T1000 (cell line): ENCODE measurements at regions not wholly inside any gene's neighbourhood (a gene's known extent, or its start where the extent isn't known, plus 50 kb on each side); places are given as distances from the start of the nearest gene placed in this dataset.
"Not testable (repeated sequence)": the region's sequence is repeated elsewhere in the genome, so short reads cannot be mapped to it uniquely, and the experiment has no call there.

Source experiments
- DNase-seq: peaks from one replicate; lab custom pipeline; 2025; ENCODE audit warnings: mixed read lengths; lab: John Stamatoyannopoulos, UW

DNA sequence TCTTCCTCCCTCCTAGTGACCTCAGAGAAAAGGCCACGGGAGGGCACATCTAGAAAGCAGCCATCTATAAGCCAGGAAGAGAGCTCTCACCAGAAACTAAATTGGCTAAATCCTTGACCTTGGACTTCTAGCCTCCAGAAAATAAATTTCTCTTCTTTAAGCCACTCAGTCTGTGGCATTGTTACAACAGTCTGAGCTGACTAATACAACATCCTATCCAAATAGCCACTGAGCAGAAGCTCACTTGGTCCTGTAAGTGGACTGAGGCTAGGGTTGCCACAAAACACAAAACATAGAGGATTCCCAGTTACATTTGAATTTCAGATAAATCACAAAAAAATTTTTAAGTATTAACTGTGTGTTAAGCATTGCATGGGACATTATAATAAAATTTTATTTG, 383.4 kb downstream of the MLLT3 start:
- no peak for DNase-seq

- DNase-seq, result no peak
Measured at GRCh38 chr9:20237686-20238085, 384.6 kb downstream of the MLLT3 start.

DNA sequence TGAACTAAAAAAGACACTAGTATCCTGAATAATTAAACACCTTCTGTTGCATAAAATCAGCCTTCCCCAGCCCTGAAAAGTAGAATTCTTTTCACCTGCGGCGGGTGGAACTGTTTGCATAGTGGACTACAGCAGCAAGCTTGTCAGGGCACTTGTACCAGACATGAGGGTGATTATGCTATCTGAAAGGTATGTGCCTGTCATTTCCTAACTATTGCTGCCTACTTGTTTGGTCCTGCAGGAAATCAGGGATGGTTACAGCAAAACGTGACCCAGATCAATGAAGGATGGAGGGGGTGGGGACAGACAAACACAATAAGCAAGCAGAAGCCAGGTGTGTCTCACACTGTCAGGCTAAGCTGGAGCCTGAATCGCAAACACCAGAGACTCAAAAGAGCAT, 385.6 kb downstream of the MLLT3 start:
- no peak for DNase-seq

GRCh38 chr9:20235206-20235605, 387.1 kb downstream of the MLLT3 start:
- not testable (repeated sequence) for DNase-seq

DNA sequence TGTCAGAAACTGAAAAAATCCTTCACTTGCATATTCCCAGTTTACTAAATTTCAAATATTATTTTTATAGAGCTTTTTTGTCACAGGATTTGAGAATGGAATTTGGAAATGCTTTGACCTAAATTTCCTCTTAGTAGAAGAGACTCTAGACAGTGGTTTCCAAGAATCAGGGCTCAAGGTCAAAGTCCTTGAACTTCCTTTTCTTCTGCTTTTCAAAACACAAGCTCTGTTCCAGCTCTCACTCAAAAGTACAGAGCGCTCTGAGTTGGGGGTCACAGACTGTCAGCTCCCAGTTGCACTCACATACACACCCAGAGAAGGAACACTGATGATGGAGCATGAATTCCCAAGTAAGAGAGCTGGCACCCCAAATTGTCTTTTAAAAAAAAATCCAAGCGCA, 394.2 kb downstream of the MLLT3 start:
- DNase-seq, result no peak

DNA sequence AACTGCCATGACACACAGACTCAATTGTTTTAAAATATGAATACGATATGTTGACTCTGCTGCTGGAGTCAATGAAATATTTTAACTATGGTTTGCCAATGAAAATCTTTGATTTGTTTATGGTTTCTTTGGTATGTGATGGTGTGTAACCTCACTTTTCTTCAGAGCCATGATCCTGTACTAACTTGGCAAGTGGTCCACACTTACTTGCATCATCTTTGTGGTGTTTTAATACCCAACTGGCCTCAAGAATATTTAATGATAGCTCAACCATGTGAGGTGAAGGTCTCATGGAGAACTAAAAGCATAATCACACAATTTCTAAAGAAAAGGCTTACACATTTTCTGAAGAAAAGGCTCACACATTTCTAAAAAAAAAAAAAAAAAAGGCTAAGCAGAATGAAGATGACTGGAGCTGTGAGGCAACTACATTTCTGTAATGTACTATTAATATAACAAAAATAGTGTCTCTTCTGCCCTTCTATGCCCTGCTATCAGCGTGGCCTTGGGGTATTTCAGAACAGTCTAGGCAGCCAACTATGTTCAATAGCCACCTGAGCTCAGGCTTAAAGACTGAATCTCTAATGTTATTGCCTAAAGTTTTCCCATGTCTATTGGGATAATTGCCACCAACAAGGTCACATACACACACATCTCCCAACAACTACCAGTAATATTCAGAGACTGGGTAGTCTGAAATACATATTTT, 395.0 kb downstream of the MLLT3 start:
- DNase-seq, result no peak

DNA sequence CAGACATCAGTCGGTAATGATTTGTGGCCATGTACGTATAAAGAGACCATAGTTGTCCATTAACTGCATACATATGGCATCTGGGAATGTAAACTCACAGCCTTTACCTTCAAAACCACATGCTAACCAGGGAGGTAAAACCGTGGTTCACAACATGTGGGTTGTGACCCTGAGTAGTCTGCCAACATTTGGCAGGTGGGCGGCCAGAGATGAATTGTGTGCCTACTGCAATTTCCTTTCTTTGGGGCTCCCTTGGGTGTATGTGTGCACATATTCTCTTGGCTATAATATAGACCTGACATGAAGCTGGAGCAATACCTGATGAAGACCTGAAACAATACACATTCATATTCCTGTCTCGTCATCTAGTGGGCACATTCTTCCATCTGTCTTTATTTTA, 396.0 kb downstream of the MLLT3 start:
- no peak for DNase-seq

DNA sequence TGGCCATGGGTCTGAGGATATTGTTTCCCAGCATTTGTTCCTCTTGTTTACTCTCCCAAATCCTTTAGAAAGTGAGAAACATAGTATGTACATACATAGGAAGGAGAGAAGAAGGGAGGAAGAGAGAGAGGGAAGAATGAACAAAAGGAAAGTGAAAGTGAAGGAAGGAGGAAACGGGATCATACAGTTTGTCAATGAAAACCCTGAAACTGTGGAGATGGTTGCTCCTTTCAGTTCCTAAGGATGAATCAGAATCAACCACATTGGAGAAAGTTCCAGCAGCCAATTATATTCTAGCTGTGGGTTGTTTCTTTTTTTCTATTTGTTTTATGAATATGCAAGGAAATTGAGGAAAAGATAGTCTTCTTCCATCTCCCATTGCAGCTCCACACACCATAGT, 396.5 kb downstream of the MLLT3 start:
- no peak for DNase-seq

- no peak for DNase-seq
Measured at GRCh38 chr9:20224756-20225155, 397.5 kb downstream of the MLLT3 start.

- DNase-seq, result no peak
Measured at GRCh38 chr9:20220286-20220685, 402.0 kb downstream of the MLLT3 start.

DNA sequence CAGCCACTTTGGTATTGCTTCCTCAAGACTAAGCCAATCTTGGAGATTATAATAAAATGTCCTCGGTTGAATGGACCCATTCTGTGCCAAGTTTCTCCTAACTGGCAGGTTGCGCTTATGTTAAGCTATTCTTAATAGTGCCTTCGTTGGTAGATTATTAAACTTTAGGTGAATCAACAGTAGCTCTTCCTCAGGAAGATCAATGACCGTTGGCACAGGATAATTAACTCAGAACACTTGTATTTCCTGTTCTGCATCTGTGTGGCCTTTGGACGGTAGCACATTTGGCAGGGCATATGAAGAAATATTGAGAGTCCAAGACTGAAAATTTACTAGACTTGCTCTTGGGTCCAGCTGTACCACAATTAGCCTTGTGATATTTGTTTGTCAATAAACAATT, 402.9 kb downstream of the MLLT3 start:
- no peak for DNase-seq

- DNase-seq, result no peak
Measured at GRCh38 chr9:20217596-20217995, 404.7 kb downstream of the MLLT3 start.

DNA sequence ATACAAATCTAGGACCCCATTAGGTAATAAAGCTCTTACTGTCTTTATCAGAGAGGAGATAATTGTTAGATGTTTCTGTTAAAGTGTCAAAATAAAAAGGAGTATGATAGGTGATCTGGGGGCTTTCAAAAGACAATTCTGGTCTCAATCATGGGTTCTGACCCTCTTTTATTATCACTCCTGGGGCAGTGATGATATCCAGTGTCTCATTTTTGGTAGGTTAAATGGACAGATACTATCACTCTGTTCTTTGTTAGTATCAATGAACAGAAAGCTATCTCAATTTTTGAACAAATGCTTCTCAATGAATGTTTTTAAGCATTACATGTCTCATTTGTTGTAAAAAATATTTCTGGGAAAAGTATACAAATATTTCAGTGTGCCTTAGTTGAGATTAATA, 405.9 kb downstream of the MLLT3 start:
- DNase-seq, result no peak

DNA sequence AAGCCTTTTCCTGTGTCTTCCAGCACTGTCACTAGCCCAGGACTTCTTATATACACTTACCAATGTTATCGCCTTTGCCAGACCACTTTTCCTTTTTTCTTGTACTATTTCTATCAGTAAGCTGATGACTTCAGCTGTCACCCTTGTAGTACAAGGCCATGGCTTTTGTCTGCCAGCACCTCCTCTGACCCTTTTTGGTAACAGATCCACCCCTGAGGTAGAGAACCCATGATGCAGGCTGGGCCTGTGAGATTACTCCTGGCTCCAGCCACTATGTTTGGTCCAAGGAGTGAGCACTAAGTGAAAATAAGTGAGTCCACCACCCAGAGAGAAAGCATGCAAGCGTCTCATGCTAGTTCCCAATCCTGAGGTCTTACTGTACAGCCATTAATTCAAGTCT, 406.7 kb downstream of the MLLT3 start:
- no peak for DNase-seq

GRCh38 chr9:20212806-20213205, 409.5 kb downstream of the MLLT3 start:
- DNase-seq, result no peak

DNA sequence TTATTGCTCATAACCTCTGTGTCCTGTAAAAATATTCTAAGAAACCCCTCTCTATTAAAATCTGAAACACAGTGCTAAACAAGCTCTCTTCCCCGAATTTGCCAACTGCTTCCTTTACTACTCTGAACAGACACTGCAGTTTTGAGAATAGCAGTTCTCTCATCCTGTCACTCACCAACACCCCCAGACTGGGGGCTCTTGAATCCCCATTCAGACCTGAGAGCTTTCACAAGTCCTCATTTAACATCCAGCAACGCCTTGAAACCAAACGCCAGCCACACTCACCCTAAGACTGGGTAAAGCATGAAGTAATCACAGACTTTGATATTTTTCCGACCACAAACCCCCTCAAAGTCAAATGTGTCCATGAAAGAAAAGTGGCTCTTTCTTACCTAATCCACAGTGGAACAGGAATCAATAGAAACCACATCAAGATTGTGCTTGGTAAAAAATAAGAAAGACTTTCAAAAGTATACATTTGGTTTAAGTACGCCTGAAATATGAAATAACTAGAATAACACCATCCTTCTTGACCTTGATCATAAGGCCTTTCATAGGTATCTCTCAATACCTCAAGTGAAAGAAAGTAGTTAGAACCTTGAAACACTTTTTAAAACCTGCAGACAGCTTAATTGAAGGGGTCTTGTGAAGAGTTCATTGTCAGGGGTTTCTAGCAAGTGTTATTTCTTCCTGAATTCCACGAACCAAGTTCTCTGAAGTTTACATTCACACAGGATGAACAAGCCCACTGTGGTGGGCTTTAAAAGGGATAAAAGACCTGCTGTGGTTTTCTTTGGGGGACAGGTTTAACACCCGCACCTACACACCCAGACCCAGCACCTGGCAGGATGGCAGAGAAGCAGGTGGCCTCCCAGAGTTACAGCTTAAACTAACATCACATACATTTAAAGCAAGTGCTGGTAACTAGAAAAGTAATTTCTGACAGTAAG, 412.6 kb downstream of the MLLT3 start:
- DNase-seq, result no peak

DNA sequence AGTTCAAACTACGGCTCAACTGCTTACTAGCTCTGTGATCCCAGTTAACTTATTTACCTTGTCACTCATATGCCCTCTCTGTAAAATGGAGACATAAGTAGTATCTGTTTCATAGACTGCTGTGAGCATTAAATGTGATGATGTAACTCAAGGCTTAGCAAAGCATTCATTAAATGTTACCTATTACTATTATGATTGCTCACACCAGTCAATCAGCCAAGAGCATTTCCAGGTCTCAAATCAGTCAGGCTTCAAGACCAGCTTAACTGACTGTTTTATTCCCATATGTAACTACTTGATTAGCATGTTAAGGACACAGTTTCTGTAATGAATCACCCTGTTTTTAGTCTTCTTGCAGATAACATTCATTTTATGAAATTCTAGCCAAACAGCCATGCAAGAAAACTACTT, 413.3 kb downstream of the MLLT3 start:
- DNase-seq, result no peak

DNA sequence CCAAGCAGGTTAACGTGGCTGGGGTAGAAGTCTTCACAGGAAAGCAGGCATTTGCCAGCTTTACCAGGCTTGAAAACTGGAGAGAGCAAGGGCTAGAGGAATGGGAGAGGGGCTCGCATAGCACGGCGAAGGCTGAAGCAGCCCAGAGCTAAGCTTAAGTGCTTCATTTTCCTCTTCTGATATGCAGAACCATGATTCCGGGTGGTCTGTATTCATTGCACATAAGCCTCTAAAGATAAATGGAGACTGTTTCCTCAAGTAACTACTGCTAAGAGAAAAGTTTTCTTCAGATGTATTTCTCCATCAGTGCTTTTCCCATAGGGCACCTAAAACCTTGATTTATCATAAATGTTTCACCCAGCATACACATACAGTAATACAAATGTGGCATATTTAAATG, 414.1 kb downstream of the MLLT3 start:
- no peak for DNase-seq

- DNase-seq, result no peak
Measured at GRCh38 chr9:20207176-20207575, 415.1 kb downstream of the MLLT3 start.

GRCh38 chr9:20205821-20206220, 416.5 kb downstream of the MLLT3 start:
- no peak for DNase-seq

DNA sequence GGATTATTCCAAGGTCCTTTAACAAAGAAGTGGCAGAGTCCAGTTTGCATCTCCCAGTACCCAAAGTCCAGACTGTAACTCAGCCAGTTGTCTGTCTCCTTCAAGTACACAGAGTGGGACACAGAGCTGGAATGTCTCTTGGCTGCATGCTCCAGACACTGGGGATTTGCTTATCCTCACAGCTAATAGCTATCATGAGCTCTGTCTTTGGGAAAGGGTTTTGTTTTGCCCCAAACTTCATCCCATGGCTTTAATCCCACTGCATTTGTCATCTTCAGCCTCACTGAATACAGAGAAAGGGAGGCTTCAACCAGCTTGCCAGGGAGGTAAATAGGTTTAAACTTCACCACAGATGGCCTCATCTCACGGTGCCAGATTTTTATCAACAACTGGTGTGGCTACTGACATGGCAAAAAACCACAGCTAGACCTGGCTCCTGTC, 412.2 kb upstream of the SLC24A2 start:
- DNase-seq, result no peak

GRCh38 chr9:20200581-20200980, 411.7 kb upstream of the SLC24A2 start:
- no peak for DNase-seq

GRCh38 chr9:20199111-20199510, 410.3 kb upstream of the SLC24A2 start:
- DNase-seq, result no peak
